Prostate gland (tissue), 2 donors: ENCODE measurements at regions not wholly inside any gene's neighbourhood (a gene's known extent, or its start where the extent isn't known, plus 50 kb on each side); places are given as distances from the start of the nearest gene placed in this dataset.
"Not testable (repeated sequence)": the region's sequence is repeated elsewhere in the genome, so short reads cannot be mapped to it uniquely, and the experiment has no call there.

Experiments used
- DNase-seq: peaks from one replicate; pipeline ENCODE4 v3.0.0-alpha.2; 2019; ENCODE audit warnings: low spot score
- H3K27ac ChIP-seq, 2 donors: fragments of 200-600 bp; sonication (generic); 2 replicates each; pipeline ENCODE4 v1.5.1; 2017 to 2019
- H3K27me3 ChIP-seq: fragments of 200-600 bp; sonication (generic); replicated peaks from 2 replicates; pipeline ENCODE4 v1.5.1; 2019; ENCODE audit not compliant: insufficient read depth
- H3K36me3 ChIP-seq, 2 donors: fragments of 200-600 bp; sonication (generic); 1 replicate in 1 of 2; 2 replicates in 1 of 2; pipeline versions ENCODE4 v1.5.1 to v1.8.1; 2017 to 2019
- H3K4me1 ChIP-seq: fragments of 200-600 bp; sonication (generic); replicated peaks from 2 replicates; pipeline ENCODE4 v1.5.1; 2019
- H3K4me3 ChIP-seq, 2 donors: fragments of 200-600 bp; sonication (generic); 2 replicates each; pipeline ENCODE4 v1.5.1; 2017 to 2019
- H3K9me3 ChIP-seq: fragments of 200-600 bp; sonication (generic); 2 replicates; pipeline ENCODE4 v1.5.1; 2017
- CTCF ChIP-seq, 4 experiments: fragments of 200-600 bp in 2 of 4; fragments of 450-650 bp in 2 of 4; sonication (generic) in 2 of 4; IDR thresholded peaks; 1 replicate in 3 of 4; 2 replicates in 1 of 4; pipeline ENCODE4 v1.5.1; 2016 to 2019; ENCODE audit warnings: antibody characterized with exemption in 4 of 4, mild to moderate bottlenecking in 2 of 4, moderate library complexity in 2 of 4
- POLR2A ChIP-seq: fragments of 450-650 bp; IDR thresholded peaks from one replicate; pipeline ENCODE4 v1.6.1; 2016; ENCODE audit warnings: antibody characterized with exemption, mild to moderate bottlenecking
- POLR2AphosphoS5 ChIP-seq: sonication (generic); formaldehyde crosslinking; IDR thresholded peaks from one replicate; pipeline ENCODE4 v1.6.1; 2017; ENCODE audit warnings: antibody characterized with exemption
- WGBS: methylation state at CpG from one replicate; pipeline ENCODE4 v1.1.5; 2018; 5-methylcytosine and 5-hydroxymethylcytosine counted together
- intact Hi-C: fragments of 100-400 bp; cut with DNase I; formaldehyde crosslinking; loops from one replicate; pipeline ENCODE4 v1.14.2; 2022

GRCh38 chr1:58855274-58856165, 71.7 kb upstream of the JUN start:
- no peak overlapping the region for H3K4me3 ChIP-seq
- no peaks in the 10 kb centered on the region for H3K9me3 ChIP-seq
- no peak overlapping the region for H3K27ac ChIP-seq
- no peaks in the 10 kb centered on the region for H3K27me3 ChIP-seq
- H3K4me1 ChIP-seq, result no peaks in the 10 kb centered on the region
- intact Hi-C loops, result no loop called here
- no peaks in the 10 kb centered on the region for H3K36me3 ChIP-seq
- no peak for DNase-seq
- TF ChIP-seq POLR2A, result no peak
- TF ChIP-seq CTCF (IDR thresholded peaks at IDR 0.05), result no peak
- TF ChIP-seq POLR2AphosphoS5, result no peak
- WGBS, result 70% methylated on average over 10 of the region's 10 CpGs

- 96% methylated on average over 1 of the region's 1 CpG for WGBS
- H3K4me3 ChIP-seq, H3K27ac ChIP-seq, H3K27me3 ChIP-seq, H3K36me3 ChIP-seq, H3K9me3 ChIP-seq, DNase-seq, H3K4me1 ChIP-seq, intact Hi-C loops: not testable (repeated sequence)
Measured at GRCh38 chr1:58856281-58856680, 72.4 kb upstream of the JUN start.

- Histone ChIP-seq H3K4me1 (no peaks in the 10 kb centered on the region), H3K27me3 (no peaks in the 10 kb centered on the region), H3K9me3 (no peaks in the 10 kb centered on the region), H3K27ac (peak overlapping the region in 1 of 2 donors; percentile 9), H3K4me3 (no peak overlapping the region), H3K36me3 (no peaks in the 10 kb centered on the region)
- intact Hi-C loops, result no loop called here
- no peak for TF ChIP-seq CTCF (IDR thresholded peaks at IDR 0.05)
- no peak for TF ChIP-seq POLR2AphosphoS5
- no peak for TF ChIP-seq POLR2A
- 74% methylated on average over 3 of the region's 3 CpGs for WGBS
- DNase-seq, result no peak
Measured at GRCh38 chr1:58857680-58858673, 74.1 kb upstream of the JUN start.

DNA sequence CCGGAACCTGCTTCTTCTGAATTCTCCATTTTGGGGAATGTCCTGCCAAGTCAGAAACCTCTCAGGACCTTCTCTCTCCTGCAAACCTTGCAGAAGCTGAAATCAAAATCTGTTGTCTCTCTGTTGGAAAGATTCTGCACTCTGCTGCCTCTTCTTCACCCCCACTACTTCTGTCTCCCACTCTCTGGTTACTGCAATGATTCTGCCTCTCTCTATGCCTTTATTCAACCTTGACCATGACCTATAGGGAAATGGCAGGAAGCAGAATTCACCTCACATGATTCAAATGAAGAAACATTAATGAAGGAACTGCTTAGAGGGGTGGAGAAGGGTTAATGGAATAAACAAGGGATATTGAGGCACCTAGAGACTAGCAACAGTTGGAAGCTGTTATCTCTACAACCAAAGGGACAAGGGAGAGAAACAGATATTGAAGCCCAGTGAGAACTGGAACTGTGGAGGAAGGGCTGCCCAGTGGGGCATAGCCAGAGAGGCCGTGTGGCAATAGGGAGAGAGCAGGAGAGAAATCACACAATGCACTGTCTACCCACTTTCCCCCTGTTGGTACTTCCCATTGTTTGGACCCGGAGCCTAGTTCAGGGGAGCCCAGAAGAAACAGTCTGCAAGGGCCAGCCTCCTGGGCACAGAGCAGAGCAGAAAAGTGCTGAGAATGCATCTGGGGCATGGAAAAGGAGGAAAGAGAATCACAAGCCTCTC, 76.1 kb upstream of the JUN start:
- 95% methylated on average over 3 of the region's 3 CpGs for WGBS
- no peaks in the 10 kb centered on the region for H3K36me3 ChIP-seq
- no peaks in the 10 kb centered on the region for H3K9me3 ChIP-seq
- intact Hi-C loops, result no loop called here
- no peaks in the 10 kb centered on the region for H3K27me3 ChIP-seq
- no peak for DNase-seq
- no peak overlapping the region for H3K4me3 ChIP-seq
- TF ChIP-seq POLR2AphosphoS5 (no peak), CTCF (IDR thresholded peaks at IDR 0.05) (no peak), POLR2A (no peak)
- H3K4me1 ChIP-seq, result no peaks in the 10 kb centered on the region
- H3K27ac ChIP-seq, result no peak overlapping the region

DNA sequence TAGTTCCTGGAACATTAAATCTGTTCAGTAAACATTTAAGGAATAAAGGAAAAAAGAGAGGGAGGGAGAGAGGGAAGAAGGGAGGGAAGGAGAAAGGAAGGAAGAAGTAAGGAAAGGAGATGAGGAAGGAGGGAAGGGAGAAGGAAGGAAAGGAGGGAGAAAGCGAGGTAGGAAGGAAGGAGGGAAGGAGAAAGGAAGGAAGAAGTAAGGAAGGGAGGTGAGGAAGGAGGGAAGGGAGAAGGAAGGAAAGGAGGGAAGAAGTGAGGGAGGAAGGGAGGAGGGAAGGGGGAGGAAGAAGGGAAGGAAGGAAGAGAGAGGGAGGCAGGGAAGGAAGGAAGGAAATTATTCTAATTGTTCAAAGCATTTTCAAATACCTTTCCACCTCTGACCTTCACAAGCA, 77.2 kb upstream of the JUN start:
- WGBS, result 88% methylated on average over 1 of the region's 1 CpG
- intact Hi-C loops, result no loop called here
- no peak for TF ChIP-seq POLR2AphosphoS5
- no peak for TF ChIP-seq CTCF (IDR thresholded peaks at IDR 0.05)
- no peak for TF ChIP-seq POLR2A

More for the DNA sequence above, 77.2 kb upstream of the JUN start:
- Histone ChIP-seq H3K27ac (no peak overlapping the region), H3K36me3 (no peaks in the 10 kb centered on the region), H3K4me3 (no peak overlapping the region), H3K9me3 (no peaks in the 10 kb centered on the region), H3K4me1 (no peaks in the 10 kb centered on the region), H3K27me3 (no peaks in the 10 kb centered on the region)
- no peak for DNase-seq
